ENCODE measurements at regions not wholly inside any gene's neighbourhood (a gene's known extent, or its start where the extent isn't known, plus 50 kb on each side); places are given as distances from the start of the nearest gene placed in this dataset.

- H3K4me3 ChIP-seq (replicated peaks in 1 of 3; ENCODE audit: insufficient read depth in 1 of 3, low read depth in 2 of 3, low read length in 3 of 3), result no peak overlapping the region
- ChIA-PET CTCF (ENCODE audit: low intra/inter-chr PET ratio, low total read pairs) (no interaction called here), POLR2A (no interaction called here)
- intact Hi-C loops (cut with micrococcal nuclease; ENCODE audit: unreplicated experiment) (no loop called here), in situ Hi-C loops (cut with HindIII; ENCODE audit: extremely low pct_ligation_motif_present, low pct_unique_long_range_greater_than_20kb) (no loop called here)
- peaks cover 17% of the 10 kb centered on the region; the same call in 1 of the 2 replicates for H3K4me1 ChIP-seq (ENCODE audit: insufficient read depth, low read length)
- H3K9me3 ChIP-seq (ENCODE audit: low read length), result no peaks in the 10 kb centered on the region
- no CpG with 5 or more reads among the region's 2 CpGs for WGBS (ENCODE audit: low lambda C conversion rate)
- TF ChIP-seq, protein P1, sequence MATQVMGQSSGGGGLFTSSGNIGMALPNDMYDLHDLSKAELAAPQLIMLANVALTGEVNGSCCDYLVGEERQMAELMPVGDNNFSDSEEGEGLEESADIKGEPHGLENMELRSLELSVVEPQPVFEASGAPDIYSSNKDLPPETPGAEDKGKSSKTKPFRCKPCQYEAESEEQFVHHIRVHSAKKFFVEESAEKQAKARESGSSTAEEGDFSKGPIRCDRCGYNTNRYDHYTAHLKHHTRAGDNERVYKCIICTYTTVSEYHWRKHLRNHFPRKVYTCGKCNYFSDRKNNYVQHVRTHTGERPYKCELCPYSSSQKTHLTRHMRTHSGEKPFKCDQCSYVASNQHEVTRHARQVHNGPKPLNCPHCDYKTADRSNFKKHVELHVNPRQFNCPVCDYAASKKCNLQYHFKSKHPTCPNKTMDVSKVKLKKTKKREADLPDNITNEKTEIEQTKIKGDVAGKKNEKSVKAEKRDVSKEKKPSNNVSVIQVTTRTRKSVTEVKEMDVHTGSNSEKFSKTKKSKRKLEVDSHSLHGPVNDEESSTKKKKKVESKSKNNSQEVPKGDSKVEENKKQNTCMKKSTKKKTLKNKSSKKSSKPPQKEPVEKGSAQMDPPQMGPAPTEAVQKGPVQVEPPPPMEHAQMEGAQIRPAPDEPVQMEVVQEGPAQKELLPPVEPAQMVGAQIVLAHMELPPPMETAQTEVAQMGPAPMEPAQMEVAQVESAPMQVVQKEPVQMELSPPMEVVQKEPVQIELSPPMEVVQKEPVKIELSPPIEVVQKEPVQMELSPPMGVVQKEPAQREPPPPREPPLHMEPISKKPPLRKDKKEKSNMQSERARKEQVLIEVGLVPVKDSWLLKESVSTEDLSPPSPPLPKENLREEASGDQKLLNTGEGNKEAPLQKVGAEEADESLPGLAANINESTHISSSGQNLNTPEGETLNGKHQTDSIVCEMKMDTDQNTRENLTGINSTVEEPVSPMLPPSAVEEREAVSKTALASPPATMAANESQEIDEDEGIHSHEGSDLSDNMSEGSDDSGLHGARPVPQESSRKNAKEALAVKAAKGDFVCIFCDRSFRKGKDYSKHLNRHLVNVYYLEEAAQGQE (IDR thresholded peaks at IDR 0.05; ENCODE audit: borderline replicate concordance in 1 of 2, low read depth in 1 of 2, low read length in 2 of 2), result no peak
- no peak for TF ChIP-seq CAMTA2 (CRISPR knock-in tag; IDR thresholded peaks at IDR 0.05; ENCODE audit: borderline replicate concordance)
- TF ChIP-seq U2AF2 (IDR thresholded peaks at IDR 0.05; ENCODE audit: low read depth, low read length), result no peak
- TF ChIP-seq MXD4 (CRISPR knock-in tag; IDR thresholded peaks at IDR 0.05), result no peak
- no peak for TF ChIP-seq ZFP36L1 (CRISPR knock-in tag; IDR thresholded peaks at IDR 0.05)
- TF ChIP-seq RARG (CRISPR knock-in tag; IDR thresholded peaks at IDR 0.05; ENCODE audit: low read depth), result no peak
- TF ChIP-seq ZNF709 (CRISPR knock-in tag; IDR thresholded peaks at IDR 0.05), result no peak
- no peak for TF ChIP-seq ZC3H13 (CRISPR knock-in tag; IDR thresholded peaks at IDR 0.05)
- no peak for TF ChIP-seq ZNF496 (CRISPR knock-in tag; IDR thresholded peaks at IDR 0.05; ENCODE audit: insufficient replicate concordance)
- TF ChIP-seq TFDP2 (CRISPR knock-in tag; IDR thresholded peaks at IDR 0.05), result no peak
- no peak for TF ChIP-seq ZBTB7B (CRISPR knock-in tag; IDR thresholded peaks at IDR 0.05)
- TF ChIP-seq ARNTL (CRISPR knock-in tag; IDR thresholded peaks at IDR 0.05), result no peak
- no peak for TF ChIP-seq ZNF713 (CRISPR knock-in tag; IDR thresholded peaks at IDR 0.05)
- no peak for TF ChIP-seq DRAP1 (CRISPR knock-in tag; IDR thresholded peaks at IDR 0.05)
- TF ChIP-seq ZNF768 (CRISPR knock-in tag; IDR thresholded peaks at IDR 0.05), result no peak
- no peak for TF ChIP-seq ZNF160 (CRISPR knock-in tag; IDR thresholded peaks at IDR 0.05)
- no peak for TF ChIP-seq RFX5 (IDR thresholded peaks at IDR 0.05; ENCODE audit: low read depth, low read length)
- TF ChIP-seq DR1 (CRISPR knock-in tag; IDR thresholded peaks at IDR 0.05), result no peak
- no peak for TF ChIP-seq TBP (CRISPR knock-in tag; IDR thresholded peaks at IDR 0.05)
- no peak for TF ChIP-seq ZBTB26 (CRISPR knock-in tag; IDR thresholded peaks at IDR 0.05; ENCODE audit: borderline replicate concordance)
- no peak overlapping the region for H3K9ac ChIP-seq (ENCODE audit: insufficient read depth, low read depth, low read length)
- no peak for DNase-seq (ENCODE audit: low spot score)
- FAIRE-seq, result no peak
- H3K27me3 ChIP-seq (ENCODE audit: control insufficient read depth in 1 of 2, insufficient read depth in 2 of 2, low read length in 2 of 2), result no peaks in the 10 kb centered on the region; a peak in 1 of 5 replicates
- H3K4me2 ChIP-seq (ENCODE audit: low read depth, low read length), result no peak overlapping the region
- no peak overlapping the region for H3K27ac ChIP-seq (ENCODE audit: extremely low read length, insufficient read depth, low read length)
- no TSS peak for BruUV-seq (replicated peaks)
- ATAC-seq, result no peak
- H3K36me3 ChIP-seq (replicated peaks in 1 of 2; ENCODE audit: control insufficient read depth in 1 of 2, insufficient read depth in 2 of 2, low read length in 2 of 2), result no peaks in the 10 kb centered on the region
- H3K79me2 ChIP-seq (ENCODE audit: insufficient read depth, low read length), result no peaks in the 10 kb centered on the region
- no peak overlapping the region for H2AFZ ChIP-seq (ENCODE audit: low read length)
- no peaks in the 10 kb centered on the region for H4K20me1 ChIP-seq (ENCODE audit: insufficient read depth, low read length)
Measured at GRCh38 chrX:69317721-69318120, 152.5 kb upstream of the PJA1 start.

Data from HepG2 (cell line).